ENCODE measurements at regions not wholly inside any gene's neighbourhood (a gene's known extent, or its start where the extent isn't known, plus 50 kb on each side); places are given as distances from the start of the nearest gene placed in this dataset.

- no peak for TF ChIP-seq POLR2A (IDR thresholded peaks at IDR 0.05; ENCODE audit: low read depth, low read length)
- TF ChIP-seq TAF1 (IDR thresholded peaks at IDR 0.05; ENCODE audit: borderline replicate concordance, low read depth, low read length), result no peak
- TF ChIP-seq POLR2AphosphoS5 (IDR thresholded peaks at IDR 0.05; ENCODE audit: low read depth, low read length), result no peak
Measured at GRCh38 chr5:101370181-101370580, 467.1 kb upstream of the ST8SIA4 start.
